ENCODE measurements at regions not wholly inside any gene's neighbourhood (a gene's known extent, or its start where the extent isn't known, plus 50 kb on each side); places are given as distances from the start of the nearest gene placed in this dataset.

- H3K4me2 ChIP-seq (ENCODE audit: control insufficient read depth, insufficient read depth): no peak overlapping the region
- H4K20me1 ChIP-seq (ENCODE audit: control insufficient read depth, insufficient read depth): no peaks in the 10 kb centered on the region
- ATAC-seq: no peak
- no TSS peak for BruUV-seq (replicated peaks)
- no peak overlapping the region for H3K4me3 ChIP-seq
- 33% methylated on average over 4 of the region's 4 CpGs for WGBS (ENCODE audit: insufficient coverage, insufficient replicate concordance, low lambda C conversion rate, missing lambda C conversion rate)
- no peak overlapping the region for H2AFZ ChIP-seq (ENCODE audit: control insufficient read depth, low read depth, low read length)
- in situ Hi-C loops (cut with MboI) (no loop called here), intact Hi-C loops (cut with micrococcal nuclease; ENCODE audit: unreplicated experiment) (no loop called here)
- no peak overlapping the region for H3K9ac ChIP-seq (ENCODE audit: control insufficient read depth, insufficient read depth, low read length)
- ChIA-PET CTCF (no interaction called here), POLR2A (no interaction called here), SMC1A (ENCODE audit: uncharacterized antibody, unreplicated experiment) (no interaction called here), RAD21 (ENCODE audit: unreplicated experiment) (no interaction called here)
- DNase-seq (ENCODE audit: low read depth, low spot score): no peak
- H3K9me3 ChIP-seq (replicated peaks; ENCODE audit: control insufficient read depth, insufficient read depth, low read length): no peaks in the 10 kb centered on the region
- H3K79me2 ChIP-seq (ENCODE audit: control insufficient read depth, insufficient read depth, low read length): no peaks in the 10 kb centered on the region
- no peak for FAIRE-seq
- H3K4me1 ChIP-seq (ENCODE audit: control insufficient read depth, insufficient read depth, low read length): no peaks in the 10 kb centered on the region
- no peak overlapping the region for H3K27ac ChIP-seq (ENCODE audit: control insufficient read depth, insufficient read depth)
- H3K27me3 ChIP-seq (replicated peaks in 1 of 2; ENCODE audit: control insufficient read depth in 2 of 2, insufficient read depth in 2 of 2, low read length in 1 of 2): no peaks in the 10 kb centered on the region
- no peaks in the 10 kb centered on the region for H3K36me3 ChIP-seq (ENCODE audit: control insufficient read depth in 2 of 2, insufficient read depth in 2 of 2, low read length in 1 of 2)
- TF ChIP-seq CEBPB (IDR thresholded peaks at IDR 0.05; ENCODE audit: borderline replicate concordance in 1 of 2, low read depth in 2 of 2, low read length in 2 of 2): no peak
- no peak for TF ChIP-seq SIX5 (IDR thresholded peaks at IDR 0.05; ENCODE audit: low read depth, low read length, severe bottlenecking)
- no peak for TF ChIP-seq RUNX3 (IDR thresholded peaks at IDR 0.05; ENCODE audit: low read length)
- TF ChIP-seq STAT1 (conservative IDR thresholded peaks at IDR 0.05): no peak
- TF ChIP-seq RCOR1 (conservative IDR thresholded peaks at IDR 0.05; ENCODE audit: low read depth, low read length): no peak
- no peak for TF ChIP-seq MYC (IDR thresholded peaks at IDR 0.05; ENCODE audit: insufficient read depth, insufficient read length, insufficient replicate concordance, low read length, severe bottlenecking)
- no peak for TF ChIP-seq PML (IDR thresholded peaks at IDR 0.05; ENCODE audit: low read length)
- no peak for TF ChIP-seq SKIL (IDR thresholded peaks at IDR 0.05; ENCODE audit: low read depth, poor library complexity, severe bottlenecking)
- no peak for TF ChIP-seq RELB (IDR thresholded peaks at IDR 0.05; ENCODE audit: low read depth)
- TF ChIP-seq JUNB (IDR thresholded peaks at IDR 0.05): no peak
- TF ChIP-seq E4F1 (IDR thresholded peaks at IDR 0.05; ENCODE audit: borderline replicate concordance, partially characterized antibody): no peak
- no peak for TF ChIP-seq ZNF687 (IDR thresholded peaks at IDR 0.05)
- TF ChIP-seq HDAC2 (IDR thresholded peaks at IDR 0.05): no peak
These were observed 808.5 kb downstream of the TLE4 start for GRCh38 chr9:80380301-80380700.

Data from GM12878 (cell line).